ENCODE measurements at regions not wholly inside any gene's neighbourhood (a gene's known extent, or its start where the extent isn't known, plus 50 kb on each side); places are given as distances from the start of the nearest gene placed in this dataset.
"Not testable (repeated sequence)": the region's sequence is repeated elsewhere in the genome, so short reads cannot be mapped to it uniquely, and the experiment has no call there.

DNA sequence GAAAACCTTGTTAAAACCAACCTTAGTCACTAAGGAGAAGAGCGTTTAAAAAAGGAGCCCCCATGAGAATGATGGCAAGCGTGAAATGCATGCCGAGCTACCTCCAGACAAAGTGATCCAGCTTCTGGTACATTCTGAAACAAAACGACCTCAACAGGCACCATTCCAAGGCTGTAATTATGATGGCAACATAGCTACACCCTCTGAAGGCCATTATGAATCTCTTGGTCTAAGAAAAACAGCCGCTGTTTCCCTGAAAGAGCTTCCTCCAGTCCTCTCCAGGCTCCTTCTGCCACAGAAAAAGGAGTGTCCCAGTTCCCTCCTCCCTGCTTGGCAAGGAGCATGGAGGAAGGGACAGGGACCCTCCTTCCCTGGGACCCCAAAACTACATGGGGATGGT lies 50.0 kb upstream of the ABLIM1 start:
- no peak for DNase-seq

DNA sequence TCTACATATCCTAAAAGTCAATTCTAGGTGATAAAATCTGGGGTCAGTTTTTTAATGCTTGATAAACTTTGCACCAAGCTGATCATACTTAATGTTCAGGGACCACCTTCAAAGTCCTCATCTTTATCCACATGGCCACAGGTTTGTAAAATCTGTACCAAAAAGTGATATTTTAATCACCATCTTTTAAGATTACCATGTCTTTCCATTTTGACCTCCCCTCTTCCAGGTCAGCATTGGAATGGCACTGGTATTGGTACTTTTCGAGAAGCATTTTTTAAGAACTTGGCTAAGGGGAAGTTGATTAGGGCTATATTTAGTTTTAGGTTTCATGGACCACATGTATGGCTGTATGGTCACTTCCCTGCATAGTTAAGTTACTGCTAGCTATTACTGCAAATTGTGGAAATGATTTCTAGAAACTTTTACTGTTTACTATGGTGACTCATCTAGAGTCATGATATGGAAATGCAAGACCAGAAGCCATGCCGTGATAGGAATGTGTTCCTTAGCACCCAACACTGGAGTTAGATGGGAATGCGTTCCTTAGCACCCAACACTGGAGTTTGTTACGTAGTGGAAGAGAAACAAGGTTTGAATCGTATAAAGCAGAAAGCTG lies 50.8 kb upstream of the ABLIM1 start:
- DNase-seq = peak; percentile 43 to 79 (median 75)

DNA sequence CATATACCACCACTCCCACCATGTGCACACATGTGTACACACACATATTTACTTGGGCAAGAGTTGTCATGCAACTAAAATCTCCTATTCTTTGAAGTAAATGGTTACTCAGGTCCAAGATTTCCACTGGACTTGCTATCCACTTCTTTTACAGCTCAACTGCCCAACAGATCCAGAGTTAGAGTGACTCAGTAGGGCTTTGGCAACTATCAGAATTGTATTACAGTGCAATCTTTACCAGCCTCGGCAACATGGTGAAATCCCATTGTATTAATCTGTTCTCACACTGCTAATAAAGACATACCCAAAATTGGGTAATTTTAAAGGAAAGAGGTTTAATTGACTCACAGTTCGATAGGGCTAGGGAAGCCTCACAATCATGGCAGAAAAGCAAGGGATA lies 51.9 kb upstream of the ABLIM1 start:
- DNase-seq = peak; percentile 22 to 33 (median 27)

DNA sequence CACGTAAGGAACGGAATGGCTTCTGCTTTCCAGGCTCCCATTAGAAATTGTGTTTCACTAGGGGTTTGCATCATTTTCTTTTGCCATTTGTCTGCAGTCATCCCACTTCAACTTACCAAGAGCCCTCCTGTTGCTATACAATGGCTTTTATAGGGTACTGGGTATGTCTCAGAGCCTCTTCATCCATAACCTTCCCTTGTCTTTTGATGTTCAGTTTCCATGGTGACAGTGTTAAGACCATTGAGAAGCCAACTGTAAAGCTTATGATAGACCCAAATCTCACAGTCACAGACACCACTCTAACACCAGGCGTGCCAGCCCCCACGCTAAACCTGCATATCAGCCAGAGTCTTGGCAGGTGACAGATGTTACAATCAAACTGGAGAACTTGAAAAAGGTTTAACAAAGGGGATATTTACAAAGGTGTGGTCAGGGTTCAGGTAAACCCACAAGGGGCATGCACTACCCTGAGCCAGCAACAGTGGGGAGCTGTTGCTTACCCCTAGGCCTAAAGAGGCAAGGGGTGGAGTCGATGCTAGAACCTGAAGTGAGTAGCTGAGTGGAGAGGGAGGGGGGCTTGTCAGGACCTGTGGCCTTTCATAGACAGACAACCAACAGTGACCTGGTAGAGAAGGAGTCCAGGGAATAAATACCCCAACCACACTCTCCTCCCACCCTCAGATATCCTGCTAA lies 53.2 kb upstream of the ABLIM1 start:
- no peak for DNase-seq

DNA sequence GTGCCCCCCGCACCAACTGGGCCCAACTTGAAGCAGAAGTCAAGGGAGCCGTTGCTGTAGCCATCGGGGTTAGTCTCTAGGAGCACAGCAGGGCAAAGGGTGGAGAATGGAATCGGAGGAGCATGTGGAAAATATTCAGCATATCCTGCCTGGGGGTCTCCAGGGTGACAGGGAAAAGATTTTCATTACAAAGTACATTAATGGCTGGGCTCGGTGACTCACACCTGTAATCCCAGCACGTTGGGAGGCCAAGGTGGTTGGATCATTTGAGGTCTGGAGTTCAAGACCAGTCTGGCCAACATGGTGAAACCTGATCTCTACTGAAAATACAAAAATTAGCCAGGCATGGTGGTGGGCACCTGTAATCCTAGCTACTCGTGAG lies 53.8 kb upstream of the ABLIM1 start:
- no peak for DNase-seq

DNA sequence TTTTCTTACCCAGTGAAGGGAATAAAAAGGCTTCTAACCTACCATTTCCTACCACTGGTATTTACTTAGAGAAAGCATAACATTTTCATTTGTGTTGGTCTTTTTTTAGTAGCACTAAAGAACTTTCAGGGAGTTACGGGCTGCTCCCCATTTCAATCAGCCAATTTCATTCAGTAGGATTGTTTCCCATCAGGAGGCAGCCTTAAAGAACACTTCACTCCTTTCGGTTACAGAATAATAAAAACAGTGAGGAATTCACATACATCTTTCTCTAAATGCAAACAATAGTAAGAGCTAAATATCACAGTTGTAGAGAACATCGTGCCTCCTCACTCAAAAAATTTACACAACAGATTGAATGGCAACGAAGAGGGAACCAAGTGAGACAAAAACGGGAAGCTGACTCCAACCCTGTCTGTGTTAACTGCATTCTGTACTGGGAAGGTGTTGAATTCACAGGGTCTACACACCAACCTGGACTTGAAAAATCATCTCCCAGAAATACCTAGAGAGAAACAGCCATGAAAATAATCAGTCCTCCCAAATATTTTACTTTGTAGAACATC lies 55.5 kb upstream of the ABLIM1 start:
- peak; percentile 20 to 45 (median 27) for DNase-seq

DNA sequence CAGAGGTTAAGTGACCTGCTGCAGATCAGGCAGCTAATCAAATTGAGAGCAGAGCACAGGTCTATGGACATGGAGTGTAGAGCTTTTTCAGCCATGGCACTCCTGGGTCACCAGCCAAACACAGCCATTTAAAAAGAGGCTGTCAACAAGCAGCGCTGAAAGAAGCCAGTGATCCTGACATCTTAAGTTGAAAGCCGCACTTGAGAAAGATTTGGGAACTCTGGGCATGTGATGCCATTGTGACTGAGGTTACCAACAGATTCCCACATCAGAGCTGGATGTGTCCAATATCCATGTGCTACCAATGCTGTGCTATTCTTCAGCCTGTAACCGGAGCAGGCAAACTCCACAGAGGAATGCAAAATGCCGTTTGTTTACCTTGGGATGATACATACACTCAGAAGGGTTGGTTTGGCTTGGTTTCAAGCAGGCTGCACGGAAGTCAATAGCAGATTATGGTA lies 56.2 kb upstream of the ABLIM1 start:
- no peak for DNase-seq

DNA sequence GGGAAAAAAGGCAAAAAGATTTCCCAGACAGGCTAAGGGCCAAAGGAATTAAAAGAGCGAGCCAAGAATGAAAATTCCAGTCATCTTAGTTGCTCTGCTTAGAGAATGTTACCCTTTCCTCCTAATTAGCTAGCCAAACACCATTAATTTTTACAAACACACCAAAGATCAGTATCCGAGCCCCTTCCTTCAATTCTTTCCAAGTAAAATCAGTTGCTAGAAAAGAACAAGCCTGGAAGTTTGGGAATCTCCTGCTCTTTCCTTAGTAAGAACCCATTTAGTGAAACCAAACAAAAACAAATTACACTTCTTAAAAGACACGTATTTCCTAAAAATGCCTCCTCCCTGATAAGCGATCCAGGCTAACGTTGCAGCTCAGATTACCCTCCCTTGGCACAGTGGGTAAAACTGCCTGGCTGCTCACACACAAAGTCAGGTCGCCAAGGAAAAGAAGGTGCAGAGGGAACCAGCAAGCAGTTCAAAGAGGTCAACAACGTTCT lies 57.1 kb upstream of the ABLIM1 start:
- no peak for DNase-seq

DNA sequence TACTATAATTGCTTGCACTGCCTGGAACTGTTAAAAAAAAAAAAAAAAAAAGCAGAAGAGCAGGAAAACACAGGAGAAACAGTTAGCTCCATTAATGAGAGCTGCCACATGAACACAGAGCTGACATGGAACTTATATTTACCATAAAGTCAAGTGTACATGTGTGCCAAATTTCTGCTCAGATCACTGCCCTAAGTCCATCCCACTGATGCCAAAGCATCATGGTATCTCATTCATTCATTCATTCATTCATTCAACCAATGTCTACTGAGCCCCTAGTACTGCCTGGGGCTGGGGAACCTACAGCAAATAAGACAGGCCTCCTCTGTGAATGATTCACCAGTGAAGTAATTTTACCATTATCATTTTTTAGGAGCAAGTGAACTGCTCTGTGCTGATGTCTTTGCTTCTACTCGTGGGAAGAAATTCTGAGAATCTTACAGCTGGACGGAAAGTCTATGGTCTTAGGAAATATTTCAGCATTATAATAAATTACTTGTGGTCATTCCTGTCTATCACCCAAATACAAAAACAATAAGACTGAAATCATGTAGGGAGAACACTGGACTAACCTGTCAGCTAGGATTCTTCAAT lies 58.8 kb upstream of the ABLIM1 start:
- no peak for DNase-seq

DNA sequence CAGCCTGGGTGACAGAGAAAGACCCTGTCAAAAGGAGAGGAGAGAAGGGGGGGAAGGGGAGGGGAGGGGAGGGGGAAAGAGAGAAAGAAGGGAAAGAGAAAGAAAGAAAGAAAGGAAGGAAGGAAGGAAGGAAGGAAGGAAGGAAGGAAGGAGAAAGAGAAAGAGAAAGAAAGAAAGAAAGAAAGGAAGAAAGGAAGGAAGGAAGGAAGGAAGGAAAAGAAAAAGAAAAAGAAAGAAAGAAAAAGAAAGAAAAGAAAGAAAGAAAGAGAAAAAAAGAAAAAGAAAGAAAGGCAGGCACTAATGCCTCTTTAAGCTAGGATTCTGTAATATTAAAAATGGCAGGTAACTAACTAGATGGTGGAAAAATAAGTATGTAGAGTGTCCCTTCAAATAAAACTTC lies 59.8 kb upstream of the ABLIM1 start:
- DNase-seq = not testable (repeated sequence)

DNA sequence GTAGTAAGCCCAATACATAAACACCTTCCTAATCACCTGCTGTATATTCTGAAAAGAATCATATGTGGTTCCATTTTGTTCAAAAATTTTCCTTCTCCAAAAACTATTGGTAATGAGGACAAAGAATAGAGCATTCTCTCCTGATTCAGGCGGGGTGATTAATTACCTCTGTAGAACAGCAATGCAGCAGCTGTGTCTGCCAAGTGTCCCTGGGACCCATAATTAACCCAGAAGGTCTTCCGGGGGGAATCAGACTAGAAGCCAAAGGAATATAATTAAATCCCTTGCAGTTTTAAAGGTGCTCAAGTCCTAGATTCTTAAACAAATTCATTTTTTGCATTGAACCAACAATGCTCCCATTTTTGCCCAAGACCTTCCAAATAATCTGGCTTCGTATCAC lies 60.3 kb upstream of the ABLIM1 start:
- DNase-seq = no peak

DNA sequence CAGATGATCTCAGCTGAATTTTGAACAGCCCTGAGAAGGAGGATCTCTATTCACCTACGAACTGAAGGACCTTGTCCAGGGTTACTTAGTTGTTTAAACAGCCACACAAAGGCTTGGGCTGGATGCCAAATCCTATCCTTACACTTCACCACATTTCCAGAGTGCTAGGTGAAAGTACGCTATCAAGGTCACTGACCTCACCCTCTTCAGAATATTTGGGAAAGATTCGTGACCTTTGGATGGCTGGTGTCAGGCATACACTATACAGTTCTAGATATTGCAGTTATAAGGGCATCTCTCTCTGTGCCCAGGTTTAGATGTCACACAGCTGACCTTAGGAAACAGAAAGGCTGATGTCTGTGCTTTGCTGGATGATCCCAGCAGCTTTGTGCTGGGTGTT lies 61.2 kb upstream of the ABLIM1 start:
- no peak for DNase-seq

DNA sequence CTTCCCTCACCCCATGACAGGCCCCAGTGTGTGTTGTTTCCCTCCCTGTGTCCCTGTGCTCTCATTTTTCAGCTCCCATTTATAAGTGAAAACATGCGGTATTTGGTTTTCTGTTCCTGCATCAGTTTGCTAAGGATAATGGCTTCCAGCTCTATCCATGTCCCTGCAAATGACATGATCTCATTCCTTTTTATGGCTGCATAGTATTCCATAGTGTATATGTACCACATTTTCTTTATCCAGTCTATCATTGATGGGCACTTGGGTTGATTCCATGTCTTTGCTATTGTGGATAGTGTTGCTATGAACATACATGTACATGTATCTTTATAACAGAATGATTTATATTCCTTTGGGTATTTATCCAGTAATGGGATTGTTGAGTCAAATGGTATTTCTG lies 61.9 kb upstream of the ABLIM1 start:
- DNase-seq = not testable (repeated sequence)

DNA sequence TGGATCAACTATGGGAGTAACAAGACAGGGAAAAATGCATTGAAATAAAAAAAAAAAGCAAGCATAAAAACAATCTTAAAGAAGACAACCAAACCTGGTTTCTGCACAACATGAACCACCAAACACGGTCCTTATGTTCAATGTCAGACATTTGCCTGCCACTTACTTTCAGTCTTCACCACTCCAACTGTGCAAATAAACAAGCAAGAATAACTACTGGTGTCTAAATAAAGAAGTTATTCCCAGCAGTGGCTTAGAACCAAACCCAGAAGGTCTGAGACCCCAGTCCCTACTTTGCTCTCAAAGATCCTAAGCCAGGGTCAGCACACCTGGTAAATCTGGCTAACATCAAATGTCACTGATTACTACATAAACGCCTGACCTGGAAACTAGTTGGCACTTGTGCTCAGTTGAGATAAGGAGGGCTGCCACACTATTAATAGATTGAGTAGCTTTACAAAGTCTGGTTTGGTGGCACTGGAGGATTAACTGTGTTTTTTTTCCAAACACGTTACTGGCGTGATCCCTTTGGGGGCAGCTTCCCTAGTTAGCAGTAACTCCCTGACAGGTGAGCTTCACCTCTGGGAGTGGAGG lies 62.7 kb upstream of the ABLIM1 start:
- no peak for DNase-seq

DNA sequence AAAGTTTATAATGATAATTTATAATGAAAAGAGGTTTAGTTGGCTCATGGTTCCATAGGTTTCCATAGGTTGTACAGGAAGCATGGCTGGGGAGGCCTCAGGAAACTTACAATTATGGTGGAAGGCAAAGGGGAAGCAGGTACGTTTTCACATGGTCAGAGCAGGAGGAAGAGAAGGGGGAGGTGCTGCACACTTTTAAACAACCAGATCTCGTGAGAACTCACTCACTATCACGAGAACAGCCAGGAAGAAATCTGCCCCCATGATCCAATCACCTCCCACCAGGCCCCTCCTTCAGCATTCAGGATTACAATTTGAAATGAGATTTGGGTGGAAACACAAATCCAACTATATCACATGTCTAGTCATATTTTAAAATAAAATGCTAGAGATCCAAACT lies 64.1 kb upstream of the ABLIM1 start:
- not testable (repeated sequence) for DNase-seq

DNA sequence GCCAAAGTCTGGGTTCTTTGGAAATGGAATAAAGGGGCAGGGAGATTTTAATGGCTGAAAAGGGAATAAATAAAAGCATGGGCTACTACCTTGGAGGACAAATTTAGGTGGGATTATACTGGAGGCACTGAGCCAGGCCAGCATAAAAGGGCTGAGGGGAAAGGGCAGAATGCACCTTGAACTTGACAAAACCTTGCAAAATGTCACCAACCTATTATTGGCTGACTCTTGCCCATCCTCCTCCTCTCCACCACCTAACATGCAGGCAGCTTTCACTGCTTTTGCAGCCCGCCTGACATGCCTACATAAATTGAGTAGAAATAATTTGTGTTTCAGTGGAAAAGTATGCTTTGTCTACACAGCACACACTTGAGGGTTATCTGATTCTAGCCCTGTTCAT lies 65.3 kb upstream of the ABLIM1 start:
- no peak for DNase-seq

DNA sequence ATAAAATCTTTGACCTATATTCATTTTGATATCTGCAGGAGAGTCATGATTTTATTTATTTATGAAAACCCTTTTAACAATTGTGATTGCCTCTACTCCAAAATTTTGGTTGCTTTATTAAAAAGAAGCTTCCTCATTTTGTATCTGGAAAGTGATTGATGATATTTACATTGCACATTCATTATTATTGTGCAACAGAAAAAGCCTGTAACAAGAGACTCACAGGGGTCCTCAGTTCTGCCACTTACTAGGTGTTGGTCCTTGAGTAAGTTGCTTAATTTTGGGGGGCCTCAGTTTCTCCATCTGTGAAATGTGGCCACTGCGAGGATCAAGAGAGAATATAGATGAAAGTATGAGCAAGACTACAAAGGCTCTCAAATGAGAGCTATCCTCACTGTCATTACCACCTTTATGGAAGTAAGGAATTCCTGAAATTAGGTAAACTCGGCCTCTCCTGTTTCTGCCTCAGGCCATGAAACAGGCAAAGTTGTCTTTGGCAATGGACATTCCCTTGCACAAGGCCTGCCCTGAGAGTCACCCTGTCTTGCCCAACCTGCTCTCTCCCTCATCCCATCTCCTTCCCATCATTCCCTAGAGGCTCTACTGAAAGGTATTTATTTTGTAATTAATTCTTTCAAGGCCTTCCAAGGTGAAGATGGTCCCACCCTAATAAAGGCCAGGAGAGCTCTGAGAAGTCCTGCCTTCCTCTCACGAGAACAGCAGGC lies 66.1 kb upstream of the ABLIM1 start:
- no peak for DNase-seq

DNA sequence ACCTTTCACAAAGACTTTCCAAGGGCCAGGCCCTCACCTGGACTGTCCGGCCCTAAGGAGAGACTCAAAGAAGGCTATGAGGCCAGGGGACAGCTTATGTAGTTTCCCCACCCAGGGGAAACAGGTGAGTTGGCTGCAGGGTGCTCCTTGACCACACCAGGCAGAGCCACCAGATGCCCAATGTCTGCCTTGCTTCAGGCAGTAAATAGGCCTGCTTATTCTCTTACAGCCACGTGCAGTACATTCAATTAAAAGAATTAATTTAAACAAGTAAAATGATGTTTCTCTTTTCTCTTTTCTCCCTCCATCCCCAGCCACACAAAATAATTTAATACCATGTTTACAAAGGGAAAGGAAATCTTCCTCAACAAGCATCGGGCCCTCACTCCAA lies 66.6 kb upstream of the ABLIM1 start:
- no peak for DNase-seq

DNA sequence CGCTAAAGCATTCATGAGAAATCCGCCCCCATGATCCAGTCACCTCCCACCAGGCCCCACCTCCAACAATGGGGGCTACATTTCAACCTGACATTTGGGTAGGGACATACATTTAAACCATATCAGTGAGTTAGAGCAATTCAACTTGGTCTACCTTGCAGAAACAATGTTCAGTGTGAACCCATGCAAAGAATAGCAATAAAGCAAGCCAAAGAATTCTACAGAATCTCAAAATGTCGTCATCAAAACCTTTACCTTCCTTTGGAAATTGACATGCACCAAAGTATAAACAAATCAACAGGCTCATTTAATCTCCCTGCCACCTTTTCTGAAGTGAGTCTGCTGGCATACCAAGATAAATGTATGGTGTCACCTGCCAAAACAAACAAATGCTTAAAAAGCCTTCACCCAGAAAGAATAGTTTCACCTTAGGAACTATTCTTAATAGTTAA lies 68.8 kb upstream of the ABLIM1 start:
- no peak for DNase-seq

DNA sequence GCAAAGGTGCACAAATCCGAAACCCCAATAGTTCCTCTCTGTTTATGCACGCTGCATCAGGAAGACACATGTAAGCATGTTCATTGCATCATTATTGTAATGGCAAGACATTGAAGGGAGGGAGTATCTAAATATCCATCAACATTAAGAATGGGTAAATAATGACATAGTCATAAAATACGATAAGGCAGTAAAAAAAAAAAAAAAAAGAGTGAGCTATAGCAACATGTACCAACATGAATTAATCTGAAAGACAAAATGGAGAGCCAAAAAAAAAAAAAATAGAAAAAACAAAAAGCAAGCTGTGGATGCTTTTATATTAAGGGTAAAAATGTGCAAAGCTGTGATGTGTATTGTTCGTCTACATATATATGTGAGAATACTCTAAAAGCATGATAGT lies 70.2 kb upstream of the ABLIM1 start:
- no peak for DNase-seq

DNA sequence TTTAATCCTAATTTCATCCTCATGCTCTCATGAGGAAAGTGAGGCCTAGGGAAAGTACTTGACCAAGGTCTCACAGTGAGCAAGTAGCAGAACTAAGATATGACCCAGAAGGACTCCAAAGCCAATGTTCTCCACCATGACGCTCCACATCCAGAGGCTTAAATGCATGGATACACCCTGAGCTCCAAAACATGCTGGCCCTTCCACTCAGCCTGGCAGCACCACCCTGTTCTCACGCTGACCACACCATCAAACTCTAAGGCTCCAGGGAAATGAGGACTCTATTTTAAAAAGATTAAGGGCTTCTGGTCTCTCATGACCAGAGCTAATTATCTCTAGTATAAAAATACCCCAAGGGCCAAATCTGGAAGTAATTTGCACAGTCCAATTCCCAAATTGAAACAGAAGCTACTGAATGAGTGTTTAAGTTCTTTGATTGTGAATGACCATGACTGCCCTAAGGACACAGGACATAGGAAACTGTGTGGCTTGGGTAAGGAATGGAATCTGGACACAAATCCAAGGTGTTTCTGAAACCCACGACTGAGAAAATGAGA lies 71.1 kb upstream of the ABLIM1 start:
- DNase-seq = no peak

DNA sequence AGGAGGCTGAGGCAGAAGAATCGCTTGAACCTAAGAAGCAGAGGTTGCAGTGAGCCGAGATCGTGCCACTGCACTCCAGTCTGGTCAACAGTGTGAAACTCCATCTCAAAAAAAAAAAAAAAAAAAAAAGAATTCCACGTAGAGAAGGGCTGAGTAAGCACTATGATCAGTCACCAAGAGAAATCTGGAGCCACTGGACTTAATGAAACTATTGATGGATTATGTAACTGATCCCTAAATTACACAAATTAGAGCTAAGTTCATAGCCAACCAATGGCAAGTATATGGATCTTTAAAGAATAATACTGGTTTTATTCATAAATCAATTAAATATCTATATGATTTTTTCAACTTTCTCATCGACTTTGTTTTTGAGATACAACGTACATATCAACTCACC lies 72.2 kb upstream of the ABLIM1 start:
- DNase-seq = no peak

Data from suppressor macrophage treated with lipopolysaccharide for 1 hour (primary cell).